HG03175 (cell line): ENCODE measurements at regions not wholly inside any gene's neighbourhood (a gene's known extent, or its start where the extent isn't known, plus 50 kb on each side); places are given as distances from the start of the nearest gene placed in this dataset.
"Not testable (repeated sequence)": the region's sequence is repeated elsewhere in the genome, so short reads cannot be mapped to it uniquely, and the experiment has no call there.

ENCODE experiments used
- ATAC-seq: cut with Tn5 transposase; IDR thresholded peaks from one replicate; pipeline ENCODE4 v1.9.1; 2021; ENCODE audit warnings: mild to moderate bottlenecking, moderate library complexity; ENCODE audit not compliant: unreplicated experiment

DNA sequence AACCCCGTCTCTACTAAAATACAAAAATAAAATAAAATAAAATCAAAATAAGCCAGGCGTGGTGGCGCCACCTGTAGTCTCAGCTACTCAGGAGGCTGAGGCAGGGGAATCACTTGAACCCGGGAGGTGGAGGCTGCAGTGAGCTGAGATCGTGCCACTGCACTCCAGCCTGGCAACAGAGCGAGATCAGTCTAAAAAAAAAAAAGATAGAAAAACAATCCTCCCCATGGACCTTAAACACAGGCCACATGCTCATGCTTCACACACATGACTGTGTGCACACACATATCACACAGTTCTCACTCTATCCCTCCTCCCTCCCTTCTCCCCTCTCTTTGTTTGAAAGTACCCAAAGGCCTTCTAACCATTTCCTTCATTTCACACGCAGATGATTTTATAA, 667.6 kb downstream of the UQCRFS1 start:
- not testable (repeated sequence) for ATAC-seq

DNA sequence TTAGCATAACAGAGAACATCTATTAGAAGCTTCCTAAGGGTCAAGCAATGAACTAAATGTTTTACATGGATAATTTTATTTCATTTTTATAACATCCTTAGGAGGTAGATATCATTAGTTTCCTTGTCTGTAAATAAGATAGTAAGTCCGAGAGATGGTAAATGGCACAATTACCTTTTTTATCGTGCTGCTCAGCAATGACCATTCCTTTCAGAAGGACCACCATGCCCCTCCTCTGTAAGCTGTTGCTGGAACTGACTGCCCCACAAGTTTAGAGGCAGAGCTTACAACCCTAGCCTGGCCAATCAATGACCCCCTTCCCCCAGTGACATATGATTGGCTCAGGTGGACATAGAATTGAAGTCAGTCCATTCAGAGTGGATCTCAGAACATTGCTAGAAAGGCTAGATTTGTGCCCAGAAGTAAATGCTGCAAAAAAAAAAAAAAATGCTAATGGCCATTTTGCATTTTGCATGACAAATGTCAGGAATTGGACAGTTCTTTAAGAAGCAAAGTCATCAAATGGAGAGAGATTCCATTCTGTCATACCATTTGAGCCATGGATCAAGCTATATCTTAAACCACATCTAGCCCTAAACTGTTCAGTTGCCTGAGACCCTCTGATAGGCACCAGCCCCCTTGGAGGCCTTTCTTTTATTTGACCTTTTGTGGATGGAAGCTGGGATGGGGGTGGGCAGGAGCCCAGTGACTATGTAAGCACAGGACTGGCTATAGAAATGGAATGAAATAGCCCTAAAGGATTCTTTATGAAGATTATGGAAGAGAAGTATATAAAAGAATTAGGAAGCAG, 668.3 kb downstream of the UQCRFS1 start:
- ATAC-seq = no peak

DNA sequence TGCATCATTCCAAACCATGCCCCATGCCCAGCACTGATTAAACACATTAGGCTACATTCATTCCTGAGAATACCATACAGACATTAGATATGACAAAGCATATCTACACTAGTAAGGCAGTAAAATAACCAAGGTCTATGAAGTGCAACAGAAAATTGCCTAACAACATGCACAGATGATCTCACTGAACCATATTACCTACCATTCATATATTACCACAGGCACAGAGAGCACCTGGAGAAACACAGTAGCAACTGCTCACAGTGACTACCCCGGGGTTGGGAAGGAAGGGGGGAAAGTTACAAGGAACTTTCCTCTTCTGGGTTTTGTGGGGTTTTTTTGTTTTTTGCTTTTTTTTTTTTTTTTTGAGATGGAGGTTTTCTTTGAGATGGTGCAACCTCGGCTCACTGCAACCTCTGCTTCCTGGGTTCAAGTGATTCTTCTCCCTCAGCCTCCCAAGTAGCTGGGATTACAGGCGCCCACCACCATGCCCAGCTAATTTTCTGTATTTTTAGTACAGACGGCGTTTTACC, 669.6 kb downstream of the UQCRFS1 start:
- ATAC-seq = no peak

DNA sequence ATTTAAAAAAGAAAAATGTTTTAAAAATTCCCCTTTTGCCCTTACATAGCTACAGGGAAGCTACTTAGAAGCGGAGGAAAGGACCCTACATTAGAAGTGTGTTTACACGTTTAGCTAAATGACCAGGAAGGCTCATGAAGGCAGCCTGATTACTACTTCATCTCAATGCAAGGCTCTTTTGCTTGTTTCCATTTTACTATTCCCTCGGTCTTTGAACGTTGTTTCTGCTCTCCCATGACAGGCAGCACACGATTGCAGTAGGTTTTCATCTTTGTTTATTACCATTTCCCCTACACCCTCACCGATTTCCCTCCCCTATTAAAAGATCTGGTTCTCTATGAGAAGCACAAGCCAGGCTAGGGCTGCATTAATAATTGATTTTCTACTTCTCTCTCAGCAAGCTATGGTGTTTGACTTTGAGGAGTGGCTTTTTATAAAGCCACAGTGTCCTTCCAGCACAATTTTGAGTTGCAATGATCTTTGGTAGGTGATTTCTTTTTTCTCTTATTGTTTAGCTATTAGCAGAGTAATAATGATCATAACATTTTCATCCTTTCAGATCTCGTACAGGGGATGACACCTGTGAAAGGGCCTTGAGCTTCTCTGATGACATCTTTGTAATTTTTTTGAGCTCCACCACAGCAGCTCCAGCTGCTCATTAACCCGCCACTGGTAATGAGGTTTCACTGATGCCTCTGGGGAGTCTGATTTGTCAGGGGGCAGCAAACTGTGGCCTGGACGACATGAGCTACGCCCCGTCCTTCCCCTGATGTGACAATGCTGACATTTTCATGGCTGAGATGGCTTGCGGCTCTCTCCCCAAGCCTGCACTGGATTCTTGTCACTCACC, 670.3 kb downstream of the UQCRFS1 start:
- ATAC-seq = no peak

DNA sequence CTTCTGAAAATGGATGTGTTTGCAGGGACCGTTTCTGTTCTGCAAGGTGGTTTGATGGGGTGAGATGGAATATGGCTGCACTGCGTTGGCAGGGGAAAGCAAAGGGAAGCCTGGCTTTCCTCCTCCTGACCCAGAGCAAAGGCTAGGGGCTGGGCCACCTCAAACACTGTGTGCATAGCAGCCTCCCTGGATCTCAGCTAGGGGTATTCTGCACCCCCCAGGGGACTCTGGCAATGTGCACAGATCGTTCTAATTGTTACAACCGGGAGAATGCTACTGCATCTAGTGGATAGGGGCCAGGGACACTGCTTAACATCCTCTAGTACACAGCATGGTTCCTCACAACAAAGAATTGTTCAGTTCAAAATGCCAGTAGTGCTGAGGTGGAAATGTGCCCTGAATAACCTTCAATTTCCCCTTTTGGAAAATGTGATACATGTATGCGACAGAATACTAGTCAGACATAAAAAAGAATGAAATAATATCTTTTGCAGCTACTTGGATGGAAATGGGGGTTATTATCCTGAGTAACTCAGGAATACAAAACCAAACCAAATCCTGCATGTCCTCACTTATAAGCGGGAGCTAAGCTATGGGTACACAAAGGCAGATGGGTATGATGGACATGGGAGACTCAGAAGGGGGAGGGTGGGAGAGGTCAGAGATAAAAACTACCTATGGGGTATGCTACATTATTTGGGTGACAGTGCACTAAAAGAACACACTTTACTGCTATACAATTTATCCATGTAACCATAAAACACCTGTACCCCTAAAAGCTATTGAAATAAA, 671.2 kb downstream of the UQCRFS1 start:
- ATAC-seq = no peak

DNA sequence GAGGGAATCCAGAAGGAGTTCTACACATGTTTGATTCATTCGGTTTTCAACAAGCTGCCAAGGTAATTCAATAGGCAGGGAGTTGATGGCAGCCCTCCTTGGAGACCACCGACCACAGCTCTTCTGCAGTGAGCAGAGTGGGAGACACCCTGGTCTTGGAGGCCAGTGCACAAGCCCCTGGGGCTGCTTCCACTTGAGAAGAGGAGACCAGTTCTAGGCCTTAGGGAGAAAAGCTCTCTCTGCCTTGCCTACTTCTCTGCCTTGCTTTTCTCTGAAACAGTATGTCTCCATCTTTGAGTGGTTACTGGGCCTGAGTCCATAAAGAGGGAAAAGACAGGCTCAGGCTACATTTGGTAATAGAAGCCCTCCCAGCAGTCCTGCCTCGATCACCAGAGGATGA, 671.9 kb downstream of the UQCRFS1 start:
- no peak for ATAC-seq

DNA sequence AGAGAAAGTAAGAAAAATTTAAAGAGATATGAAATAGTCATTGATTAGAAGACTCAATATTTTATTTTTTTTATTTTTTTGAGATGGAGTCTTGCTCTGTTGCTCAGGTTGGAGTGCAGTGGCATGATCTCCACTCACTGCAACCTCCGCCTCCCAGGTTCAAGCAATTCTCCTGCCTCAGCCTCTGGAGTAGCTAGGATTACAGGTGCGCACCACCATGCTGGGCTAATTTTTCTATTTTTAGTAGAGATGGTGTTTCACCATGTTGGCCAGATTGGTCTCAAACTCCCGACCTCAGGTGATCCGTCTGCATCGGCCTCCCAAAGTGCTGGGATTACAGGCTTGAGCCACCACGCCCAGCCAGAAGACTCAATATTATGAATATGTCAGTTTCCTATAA, 672.6 kb downstream of the UQCRFS1 start:
- not testable (repeated sequence) for ATAC-seq

DNA sequence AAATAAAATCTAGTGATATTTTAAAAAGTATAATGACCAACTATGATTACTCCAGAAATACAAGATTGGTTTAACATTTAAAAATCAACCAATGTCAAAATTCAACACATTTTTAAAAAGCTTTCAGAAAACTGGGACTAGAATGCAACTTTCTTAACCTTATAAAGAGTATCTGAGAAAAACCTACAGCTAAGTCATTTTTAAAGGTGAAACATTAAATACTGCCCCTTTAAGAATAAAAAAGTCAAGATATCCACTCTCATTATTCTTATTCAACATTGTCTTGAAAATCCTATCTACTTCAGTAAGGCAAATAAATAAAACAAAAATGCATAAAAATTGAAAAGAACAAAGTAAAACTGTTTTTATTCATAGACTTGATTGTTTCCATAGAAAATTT, 673.2 kb downstream of the UQCRFS1 start:
- no peak for ATAC-seq

DNA sequence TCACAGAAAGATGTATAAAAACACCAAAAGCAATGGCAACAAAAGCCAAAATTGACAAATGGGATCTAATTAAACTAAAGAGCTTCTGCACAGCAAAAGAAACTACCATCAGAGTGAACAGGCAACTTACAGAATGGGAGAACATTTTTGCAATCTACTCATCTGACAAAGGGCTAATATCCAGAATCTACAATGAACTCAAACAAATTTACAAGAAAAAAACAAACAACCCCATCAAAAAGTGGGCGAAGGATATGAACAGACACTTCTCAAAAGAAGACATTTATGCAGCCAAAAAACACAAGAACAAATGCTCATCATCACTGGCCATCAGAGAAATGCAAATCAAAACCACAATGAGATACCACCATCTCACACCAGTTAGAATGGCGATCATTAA, 674.4 kb downstream of the UQCRFS1 start:
- not testable (repeated sequence) for ATAC-seq

DNA sequence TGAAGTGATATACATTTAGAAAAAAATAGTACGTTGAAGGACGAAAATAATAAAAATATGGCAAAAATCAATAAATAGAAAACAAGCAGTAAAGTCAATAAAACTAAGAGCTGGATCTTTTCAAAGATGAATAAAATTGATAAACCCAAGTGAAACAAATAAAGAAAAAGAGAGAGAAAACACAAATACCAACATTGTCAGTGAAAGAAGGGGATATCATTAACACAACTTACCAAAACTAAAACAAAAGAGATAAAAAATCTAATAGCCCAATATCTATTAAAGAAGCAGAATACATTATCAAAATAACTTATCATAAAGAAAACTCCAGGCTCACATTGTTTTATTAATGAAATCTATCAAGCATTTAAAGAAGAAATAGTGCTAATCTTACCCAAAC, 675.1 kb downstream of the UQCRFS1 start:
- ATAC-seq = no peak

DNA sequence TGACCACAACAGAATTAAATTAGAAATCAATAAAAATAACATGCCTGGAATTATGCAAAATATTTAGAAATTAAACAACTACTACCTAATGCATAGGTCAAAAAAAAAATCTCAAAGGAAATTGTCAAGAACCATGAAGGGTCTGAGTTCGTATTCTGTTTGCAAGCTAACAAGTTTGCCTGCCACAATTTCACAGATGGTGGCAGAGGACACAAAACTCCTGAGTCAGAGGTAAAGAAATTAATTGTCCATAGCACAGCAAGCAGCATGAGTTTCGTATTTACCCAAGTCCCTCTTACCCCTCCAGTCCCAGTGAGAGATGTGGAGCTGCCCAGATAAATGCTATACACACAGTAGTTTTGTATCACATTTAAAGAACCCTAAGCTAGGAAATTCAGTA, 675.9 kb downstream of the UQCRFS1 start:
- ATAC-seq = no peak

DNA sequence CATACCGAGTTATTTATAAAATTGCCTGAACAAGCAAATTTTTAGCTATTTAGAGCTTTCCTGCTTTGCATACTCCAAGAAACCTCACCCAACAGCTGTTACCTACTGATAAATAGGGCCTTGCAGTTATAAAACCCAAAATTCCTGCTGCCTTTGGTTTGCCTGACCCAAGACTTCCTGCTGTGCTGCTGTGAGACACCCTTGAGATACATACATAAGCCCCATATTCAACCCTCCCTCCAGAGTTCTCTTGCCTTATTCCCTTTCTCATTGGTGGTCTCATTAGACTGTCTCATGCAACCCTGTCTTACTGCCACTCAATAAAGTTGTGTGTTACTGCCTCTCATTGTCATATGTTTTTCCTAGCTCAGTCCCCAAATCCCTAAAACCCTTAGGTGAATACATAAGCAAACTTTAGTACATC, 677.6 kb downstream of the UQCRFS1 start:
- no peak for ATAC-seq

DNA sequence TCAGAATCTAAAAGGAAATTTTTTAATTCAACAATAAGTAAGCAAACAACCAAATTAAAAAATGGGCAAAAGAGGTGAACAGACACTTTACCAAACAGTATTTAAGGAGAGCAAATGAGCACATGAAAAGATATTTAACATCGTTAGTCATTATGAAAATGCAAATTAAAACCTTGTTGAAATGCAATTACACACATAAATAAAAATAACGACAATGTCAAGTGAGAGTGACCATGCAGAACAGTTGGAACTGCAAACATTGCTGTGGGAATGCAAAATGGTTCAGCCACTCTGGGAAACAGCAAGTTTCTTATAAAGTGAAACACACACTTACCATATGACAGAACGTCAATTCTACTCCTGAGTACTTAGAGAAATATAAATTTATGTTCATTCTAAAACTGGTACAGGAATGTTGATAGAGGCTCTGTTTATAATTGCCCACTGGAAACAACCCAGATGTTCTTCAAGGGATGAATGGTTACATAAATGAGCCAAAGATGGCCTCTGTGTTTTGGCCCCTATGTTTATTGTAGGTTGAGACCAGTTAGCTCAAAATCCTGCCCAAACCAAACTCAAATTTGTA, 678.1 kb downstream of the UQCRFS1 start:
- no peak for ATAC-seq

DNA sequence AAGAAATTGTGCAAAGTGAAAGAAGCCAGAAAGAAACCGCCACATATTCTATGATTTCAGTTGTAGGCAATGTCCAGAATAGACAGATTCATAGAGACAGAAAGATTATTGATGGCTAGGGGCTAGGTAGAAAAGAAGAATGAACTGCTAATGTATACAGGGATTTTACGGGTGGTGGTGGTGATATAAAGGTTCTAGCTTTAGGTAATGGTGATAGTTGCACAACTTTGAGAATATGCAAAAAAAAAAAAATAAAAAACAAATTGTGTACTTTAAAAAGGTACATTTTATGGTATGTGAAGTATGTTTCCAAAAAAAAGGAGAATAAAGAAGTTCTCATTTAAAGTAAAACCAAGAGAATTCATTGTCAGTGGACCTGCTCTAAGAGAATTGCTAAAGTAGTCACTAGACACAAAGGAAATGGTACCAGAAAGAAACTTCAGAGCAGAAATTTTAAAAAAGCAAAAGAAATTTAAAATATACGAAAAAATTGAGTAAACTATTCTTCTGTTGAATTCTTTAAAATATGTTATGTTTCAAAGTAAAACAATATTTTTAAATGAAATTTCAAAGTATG, 680.1 kb downstream of the UQCRFS1 start:
- ATAC-seq = no peak

DNA sequence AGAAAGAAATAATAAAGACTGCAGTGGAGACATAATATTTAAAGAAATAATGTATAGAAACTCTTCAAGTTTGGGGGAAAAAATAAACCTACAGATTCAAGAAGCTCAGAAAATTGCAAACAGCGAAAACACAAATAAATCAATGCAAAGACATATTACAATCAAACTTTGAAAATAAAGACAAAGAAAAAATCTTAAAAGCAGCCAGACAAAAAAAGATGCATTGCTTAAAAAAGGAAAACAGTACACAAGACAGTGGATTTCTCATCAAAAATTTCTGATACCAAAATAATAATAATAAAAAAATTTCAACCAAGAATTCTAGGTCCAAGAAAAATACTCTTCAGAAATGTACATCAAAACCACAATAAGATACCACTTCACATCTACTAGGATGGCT, 681.0 kb downstream of the UQCRFS1 start:
- no peak for ATAC-seq

DNA sequence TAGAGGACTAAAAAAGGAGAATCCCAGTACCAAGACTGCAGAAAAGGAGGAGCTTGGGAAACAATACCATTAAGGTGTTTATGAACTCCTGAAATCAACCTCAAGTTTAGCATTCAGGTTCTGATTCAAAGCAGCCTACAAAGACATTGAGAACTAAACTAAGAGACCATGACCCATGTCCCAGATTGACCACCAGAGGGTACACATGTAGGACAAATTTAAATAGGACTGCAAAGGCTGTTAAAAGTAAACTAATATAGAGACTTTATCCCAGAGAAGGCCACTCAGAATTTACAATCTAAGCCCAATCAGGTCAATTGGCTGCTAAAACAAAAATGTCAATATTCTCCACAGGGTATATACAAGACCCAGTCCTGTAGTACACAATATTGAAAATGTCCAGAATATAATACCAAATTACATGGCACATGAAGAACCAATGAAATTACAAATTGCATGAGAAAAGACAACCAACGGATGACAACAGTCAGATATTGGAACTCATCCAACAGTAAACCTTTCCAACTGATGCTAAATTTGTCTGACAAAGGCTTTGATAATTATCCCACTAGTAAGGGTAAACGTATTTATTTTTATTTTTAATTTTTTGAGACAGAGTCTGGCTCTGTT, 682.4 kb downstream of the UQCRFS1 start:
- ATAC-seq = no peak

DNA sequence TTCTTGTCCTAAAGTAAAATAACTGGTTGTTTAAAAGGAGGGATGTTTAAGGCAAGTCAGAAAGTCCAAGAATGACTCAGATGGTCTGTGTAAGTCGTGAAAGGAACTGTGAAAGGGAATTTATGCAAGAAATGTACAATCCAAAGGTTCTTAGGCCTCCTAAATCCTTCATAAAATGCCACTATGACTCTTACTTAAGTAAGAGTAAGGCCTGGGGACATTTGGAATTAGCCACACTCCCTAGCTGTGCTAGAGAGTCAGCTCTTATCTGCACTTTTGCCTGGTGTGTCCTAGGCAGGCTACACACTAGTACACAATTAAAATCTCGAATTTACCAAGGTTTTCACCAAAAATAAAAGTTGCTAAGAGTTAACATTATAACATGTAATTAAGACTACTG, 686.9 kb downstream of the UQCRFS1 start:
- ATAC-seq = no peak

DNA sequence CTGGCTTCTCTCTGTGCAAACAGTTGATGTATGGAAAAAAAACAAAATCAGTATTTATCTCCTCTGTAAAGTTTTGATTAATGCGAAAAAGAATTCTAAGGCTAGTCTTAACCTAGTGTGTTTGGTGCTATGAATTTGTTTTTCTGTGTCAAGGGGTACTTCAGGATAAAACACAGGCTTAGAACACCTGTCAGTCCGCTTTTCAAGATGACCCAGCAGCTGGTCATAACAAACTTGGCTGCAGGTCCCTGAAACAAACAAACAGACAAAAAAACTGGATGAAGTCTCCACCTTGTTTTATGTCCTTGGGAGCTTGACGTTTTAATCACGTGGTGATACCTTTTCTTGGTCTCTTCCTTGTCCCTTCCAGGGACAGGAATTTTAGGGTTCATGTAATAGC, 689.3 kb downstream of the UQCRFS1 start:
- no peak for ATAC-seq

DNA sequence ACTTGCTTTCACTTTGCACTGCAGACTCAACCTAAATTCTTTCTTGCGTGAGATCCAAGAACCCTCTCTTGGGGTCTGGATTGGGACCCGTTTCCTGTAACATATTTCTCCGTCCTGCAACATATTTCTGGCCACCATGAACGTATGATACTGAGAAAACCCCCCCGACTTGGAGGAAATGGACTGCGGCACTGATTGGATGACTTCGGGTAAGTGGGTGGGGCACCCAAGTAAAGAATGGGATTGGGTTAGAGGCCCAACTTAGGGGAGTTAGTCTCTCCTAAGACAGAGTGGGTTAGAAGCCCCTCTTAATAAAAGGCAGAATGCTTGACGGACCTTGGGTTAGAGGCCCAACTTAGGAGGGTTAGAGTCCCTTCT, 690.4 kb downstream of the UQCRFS1 start:
- no peak for ATAC-seq
